Stimulated activated naive CD8-positive, alpha-beta T cell treated with anti-CD3 and anti-CD28 coated beads, Interleukin-15, Interleukin-2, amounts not matched to agents 100 U/mL and 50 U/mL, for 24 hours (primary cell): ENCODE measurements at regions not wholly inside any gene's neighbourhood (a gene's known extent, or its start where the extent isn't known, plus 50 kb on each side); places are given as distances from the start of the nearest gene placed in this dataset.
"Not testable (repeated sequence)": the region's sequence is repeated elsewhere in the genome, so short reads cannot be mapped to it uniquely, and the experiment has no call there.

Experiments used
- ATAC-seq: fragments of 150-1000 bp; cut with Tn5 transposase; one replicate; pipeline ENCODE4 v1.10.0; 2021
- DNase-seq: peaks from one replicate; pipeline ENCODE4 v3.0.0; 2021

- DNase-seq (no peak), ATAC-seq (no peak)
These were observed 257.4 kb downstream of the OLFM4 start for GRCh38 chr13:53285896-53286430.

- ATAC-seq (no peak), DNase-seq (no peak)
These were observed 269.8 kb downstream of the OLFM4 start for GRCh38 chr13:53298396-53298795.

GRCh38 chr13:53301449-53301848 is 272.8 kb downstream of the OLFM4 start:
- no peak for ATAC-seq
- no peak for DNase-seq

- not testable (repeated sequence) for ATAC-seq, DNase-seq
These were observed 276.8 kb downstream of the OLFM4 start for GRCh38 chr13:53305419-53305818.

GRCh38 chr13:53310786-53311185 is 282.2 kb downstream of the OLFM4 start:
- DNase-seq (no peak), ATAC-seq (no peak)

- DNase-seq (no peak), ATAC-seq (no peak)
These were observed 282.9 kb downstream of the OLFM4 start for GRCh38 chr13:53311561-53311960.

GRCh38 chr13:53321296-53321801 is 292.7 kb downstream of the OLFM4 start:
- DNase-seq (no peak), ATAC-seq (no peak)

- DNase-seq (no peak), ATAC-seq (no peak)
These were observed 296.0 kb downstream of the OLFM4 start for GRCh38 chr13:53324656-53325055.

GRCh38 chr13:53326716-53327115 is 298.1 kb downstream of the OLFM4 start:
- ATAC-seq, result no peak
- DNase-seq, result no peak

GRCh38 chr13:53327680-53328315 is 299.2 kb downstream of the OLFM4 start:
- ATAC-seq (no peak), DNase-seq (no peak)

GRCh38 chr13:53336441-53337160 is 308.0 kb downstream of the OLFM4 start:
- no peak for ATAC-seq
- DNase-seq, result no peak

- no peak for DNase-seq
- no peak for ATAC-seq
These were observed 310.1 kb downstream of the OLFM4 start for GRCh38 chr13:53338760-53339159.

GRCh38 chr13:53340505-53341143 is 312.0 kb downstream of the OLFM4 start:
- no peak for ATAC-seq
- no peak for DNase-seq

GRCh38 chr13:53341144-53341510 is 312.5 kb downstream of the OLFM4 start:
- no peak for ATAC-seq
- no peak for DNase-seq

- no peak for ATAC-seq
These were observed 314.2 kb downstream of the OLFM4 start for GRCh38 chr13:53342623-53343360.

GRCh38 chr13:53343361-53343744 is 314.7 kb downstream of the OLFM4 start:
- ATAC-seq, result no peak
- no peak for DNase-seq

More at GRCh38 chr13:53342623-53343360, 314.2 kb downstream of the OLFM4 start:
- no peak for DNase-seq

- DNase-seq (no peak), ATAC-seq (no peak)
These were observed 322.4 kb downstream of the OLFM4 start for GRCh38 chr13:53351021-53351420.

- DNase-seq (no peak), ATAC-seq (no peak)
These were observed 329.0 kb downstream of the OLFM4 start for GRCh38 chr13:53357582-53357981.

GRCh38 chr13:53368948-53369347 is 340.3 kb downstream of the OLFM4 start:
- no peak for ATAC-seq
- DNase-seq, result no peak

- no peak for DNase-seq
- ATAC-seq, result no peak
These were observed 350.9 kb downstream of the OLFM4 start for GRCh38 chr13:53379485-53379884.

- DNase-seq, result no peak
- no peak for ATAC-seq
These were observed 353.4 kb downstream of the OLFM4 start for GRCh38 chr13:53382008-53382407.

- ATAC-seq, result no peak
- DNase-seq, result no peak
These were observed 369.4 kb downstream of the OLFM4 start for GRCh38 chr13:53398051-53398450.
